ENCODE measurements at regions not wholly inside any gene's neighbourhood (a gene's known extent, or its start where the extent isn't known, plus 50 kb on each side); places are given as distances from the start of the nearest gene placed in this dataset.

GRCh38 chr7:28346256-28346655 is 66.1 kb upstream of the CREB5 start:
- no peak for TF ChIP-seq EZH2 (IDR thresholded peaks at IDR 0.05; ENCODE audit: borderline replicate concordance, low read length)
- TF ChIP-seq, protein P1, sequence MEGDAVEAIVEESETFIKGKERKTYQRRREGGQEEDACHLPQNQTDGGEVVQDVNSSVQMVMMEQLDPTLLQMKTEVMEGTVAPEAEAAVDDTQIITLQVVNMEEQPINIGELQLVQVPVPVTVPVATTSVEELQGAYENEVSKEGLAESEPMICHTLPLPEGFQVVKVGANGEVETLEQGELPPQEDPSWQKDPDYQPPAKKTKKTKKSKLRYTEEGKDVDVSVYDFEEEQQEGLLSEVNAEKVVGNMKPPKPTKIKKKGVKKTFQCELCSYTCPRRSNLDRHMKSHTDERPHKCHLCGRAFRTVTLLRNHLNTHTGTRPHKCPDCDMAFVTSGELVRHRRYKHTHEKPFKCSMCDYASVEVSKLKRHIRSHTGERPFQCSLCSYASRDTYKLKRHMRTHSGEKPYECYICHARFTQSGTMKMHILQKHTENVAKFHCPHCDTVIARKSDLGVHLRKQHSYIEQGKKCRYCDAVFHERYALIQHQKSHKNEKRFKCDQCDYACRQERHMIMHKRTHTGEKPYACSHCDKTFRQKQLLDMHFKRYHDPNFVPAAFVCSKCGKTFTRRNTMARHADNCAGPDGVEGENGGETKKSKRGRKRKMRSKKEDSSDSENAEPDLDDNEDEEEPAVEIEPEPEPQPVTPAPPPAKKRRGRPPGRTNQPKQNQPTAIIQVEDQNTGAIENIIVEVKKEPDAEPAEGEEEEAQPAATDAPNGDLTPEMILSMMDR (IDR thresholded peaks at IDR 0.05; ENCODE audit: low read length): no peak
